ENCODE measurements at regions not wholly inside any gene's neighbourhood (a gene's known extent, or its start where the extent isn't known, plus 50 kb on each side); places are given as distances from the start of the nearest gene placed in this dataset.
"Not testable (repeated sequence)": the region's sequence is repeated elsewhere in the genome, so short reads cannot be mapped to it uniquely, and the experiment has no call there.

DNA sequence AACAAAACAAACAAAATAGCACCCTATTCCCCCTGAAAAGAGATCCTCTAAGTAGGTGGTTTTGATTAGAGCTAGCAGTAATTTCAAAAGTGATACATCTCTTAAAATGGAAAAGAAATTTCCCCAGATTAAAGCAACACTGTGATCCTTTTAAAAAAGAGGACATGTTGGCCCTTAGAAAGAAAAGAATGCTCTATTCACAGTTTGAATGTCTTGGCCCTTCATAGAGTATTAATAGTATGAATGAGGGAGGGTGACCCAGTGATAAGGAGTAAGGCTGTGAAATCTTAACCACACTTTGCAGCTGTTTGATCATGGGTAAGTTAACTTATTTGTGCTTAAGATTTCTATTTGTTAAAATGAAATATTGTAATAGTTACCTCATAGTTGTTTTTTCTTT is 467.7 kb upstream of the MEF2C start:
- DNase-seq, result no peak

GRCh38 chr5:89349246-89349980 is 466.4 kb upstream of the MEF2C start:
- DNase-seq, result no peak

DNA sequence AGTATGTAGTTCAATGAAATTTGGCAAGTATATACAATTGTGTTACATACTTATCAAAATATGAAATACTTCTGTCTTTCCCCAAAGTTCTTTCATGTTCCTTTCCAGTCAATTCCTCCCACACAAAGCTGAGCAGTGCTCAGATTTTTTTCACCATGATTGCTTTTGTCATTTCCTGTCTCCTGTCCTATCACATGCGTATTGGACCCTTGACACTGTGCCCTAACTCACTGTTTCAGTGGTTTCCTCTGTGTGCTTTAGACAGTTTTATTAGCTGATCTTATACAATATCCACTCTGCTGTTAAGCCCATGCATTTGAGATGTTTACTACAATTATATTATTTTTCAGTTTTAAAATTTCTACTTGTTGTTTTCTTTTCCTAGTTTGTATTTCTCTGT is 463.6 kb upstream of the MEF2C start:
- no peak for DNase-seq

GRCh38 chr5:89343666-89344065 is 460.7 kb upstream of the MEF2C start:
- DNase-seq, result no peak

GRCh38 chr5:89342106-89342876 is 459.3 kb upstream of the MEF2C start:
- DNase-seq, result no peak

DNA sequence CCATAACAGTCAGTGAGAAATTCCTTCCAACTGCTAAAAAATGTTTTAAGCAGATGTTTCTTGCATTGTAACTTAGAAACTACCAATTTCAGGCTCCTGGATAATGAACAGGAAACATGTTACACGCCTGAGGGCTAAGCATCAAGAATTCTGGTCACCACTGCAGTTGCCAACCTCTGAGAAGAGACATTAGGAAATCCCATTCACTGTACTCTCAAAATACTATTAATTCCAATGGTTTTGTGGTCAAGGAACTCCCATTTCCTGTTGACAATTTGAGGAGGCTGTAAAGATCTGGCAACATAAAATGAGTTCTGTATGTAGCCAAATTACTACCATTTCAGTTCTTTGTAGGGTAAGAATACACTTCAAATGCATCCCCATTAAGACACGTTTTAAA is 456.0 kb upstream of the MEF2C start:
- DNase-seq, result no peak

DNA sequence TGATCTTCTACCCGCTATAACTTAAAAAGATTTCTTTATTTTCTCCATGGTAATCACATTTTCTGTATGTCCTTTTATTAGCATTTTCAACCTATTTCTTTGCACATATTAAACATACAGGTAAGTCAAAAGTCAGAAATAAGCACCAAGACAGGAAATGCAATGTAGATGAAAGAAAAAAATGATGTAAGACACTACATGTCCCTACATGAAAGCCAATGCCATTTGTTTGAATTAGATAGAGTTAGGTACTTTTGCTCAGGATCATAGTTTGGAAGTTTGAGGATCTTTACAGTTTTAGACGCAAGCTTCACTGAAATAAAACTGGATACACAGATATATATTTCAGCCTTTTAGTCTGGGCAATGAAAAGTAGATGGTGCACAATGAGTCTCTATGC is 453.1 kb upstream of the MEF2C start:
- no peak for DNase-seq

- DNase-seq, result no peak
Observed at GRCh38 chr5:89330140-89330539, 447.2 kb upstream of the MEF2C start.

GRCh38 chr5:89327608-89328007 is 444.6 kb upstream of the MEF2C start:
- no peak for DNase-seq

- no peak for DNase-seq
Observed at GRCh38 chr5:89324990-89325389, 442.0 kb upstream of the MEF2C start.

GRCh38 chr5:89320421-89321277 is 437.7 kb upstream of the MEF2C start:
- no peak for DNase-seq

DNA sequence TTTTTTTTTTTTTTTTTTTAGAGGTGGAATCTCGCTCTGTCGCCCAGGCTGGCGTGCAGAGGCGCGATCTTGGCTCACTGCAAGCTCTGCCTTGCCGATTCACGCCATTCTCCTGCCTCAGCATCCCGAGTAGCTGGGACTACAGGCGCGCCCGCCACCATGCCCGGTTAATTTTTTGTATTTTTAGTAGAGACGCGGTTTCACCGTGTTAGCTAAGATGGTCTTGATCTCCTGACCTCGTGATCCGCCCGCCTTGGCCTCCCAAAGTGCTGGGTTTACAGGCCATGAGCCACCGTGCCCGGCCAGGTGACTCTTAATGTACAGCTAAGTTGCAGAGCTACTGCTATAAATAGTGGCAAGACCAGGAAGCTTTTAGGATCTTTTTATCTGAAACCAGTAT is 434.9 kb upstream of the MEF2C start:
- DNase-seq, result not testable (repeated sequence)

DNA sequence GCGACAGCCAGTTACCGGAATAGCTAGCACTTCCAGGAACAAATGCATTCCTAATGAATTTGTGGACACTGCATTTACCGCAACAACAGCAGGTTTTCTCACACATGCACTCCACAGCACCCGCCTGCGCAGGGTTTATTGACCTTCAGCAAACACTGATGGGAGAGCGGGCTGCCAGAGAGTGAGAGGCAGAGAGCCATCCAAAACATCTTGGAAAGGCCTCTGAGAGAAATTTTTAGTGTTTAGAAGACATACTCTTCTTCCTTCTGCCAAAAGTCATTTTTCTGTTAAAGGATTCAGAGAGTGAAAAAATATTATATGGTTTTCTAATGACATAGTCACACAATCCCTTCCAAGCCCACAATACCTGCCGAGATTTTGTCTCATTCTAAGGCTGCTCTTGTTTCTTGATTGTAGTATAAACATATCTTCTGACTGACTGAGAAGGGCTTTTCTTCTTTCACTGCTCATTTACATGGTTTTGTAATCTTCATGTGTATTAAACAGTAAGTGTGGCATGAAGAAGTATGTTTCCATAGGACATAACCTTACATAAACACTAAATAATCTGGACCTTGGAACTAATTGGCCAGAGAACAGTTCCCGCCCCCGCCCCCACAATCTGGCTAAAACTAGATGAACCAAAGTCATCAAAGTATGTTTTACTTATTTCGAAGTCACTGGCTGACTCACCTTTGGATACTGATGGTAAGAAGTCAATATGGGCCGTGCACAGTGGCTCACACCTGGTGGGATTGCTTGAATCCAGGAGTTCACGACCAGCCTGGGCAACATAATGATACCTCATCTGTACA is 432.5 kb upstream of the MEF2C start:
- DNase-seq, result no peak

- DNase-seq, result no peak
Observed at GRCh38 chr5:89313804-89314588, 431.0 kb upstream of the MEF2C start.

DNA sequence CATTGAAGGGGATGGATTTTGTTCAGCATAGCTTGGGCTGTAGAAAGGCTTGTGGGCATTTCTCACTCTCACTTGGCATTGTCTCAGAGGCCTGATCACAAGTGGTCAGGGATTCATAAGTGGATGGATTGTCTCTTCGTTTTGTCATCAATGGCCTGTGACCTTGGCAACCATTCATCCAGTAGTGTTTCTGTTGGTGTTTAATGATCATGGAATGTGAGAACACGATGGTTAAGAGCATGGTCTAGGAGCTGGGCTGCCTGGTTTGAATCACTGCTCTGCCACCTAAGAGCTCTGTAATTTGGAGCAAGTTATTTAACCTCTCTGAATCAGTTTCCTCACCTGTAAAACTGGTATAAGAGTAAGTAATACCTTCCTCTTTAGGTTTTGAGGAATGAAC is 430.1 kb upstream of the MEF2C start:
- DNase-seq, result no peak

- DNase-seq, result no peak
Observed at GRCh38 chr5:89309268-89309667, 426.3 kb upstream of the MEF2C start.

DNA sequence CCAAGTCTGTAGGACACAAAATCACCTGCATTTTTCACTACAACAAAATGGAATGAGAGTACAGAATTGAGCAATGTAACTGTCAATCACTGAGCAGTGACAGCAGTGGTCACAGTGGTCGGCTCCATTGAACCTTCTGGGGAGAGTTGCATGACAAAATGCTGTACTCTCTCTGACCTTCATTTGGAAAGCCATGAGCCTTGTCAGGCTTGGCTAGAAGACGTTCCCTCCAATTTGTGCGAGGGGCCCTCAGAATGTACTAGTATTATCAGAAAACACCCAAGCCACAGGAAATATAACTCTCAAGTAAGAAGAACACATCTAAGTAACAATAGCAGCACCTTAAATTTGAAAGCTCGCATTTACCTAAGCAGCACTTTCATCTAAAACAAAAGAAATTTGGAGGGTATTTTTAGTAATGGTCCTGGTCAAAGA is 425.6 kb upstream of the MEF2C start:
- DNase-seq, result no peak

DNA sequence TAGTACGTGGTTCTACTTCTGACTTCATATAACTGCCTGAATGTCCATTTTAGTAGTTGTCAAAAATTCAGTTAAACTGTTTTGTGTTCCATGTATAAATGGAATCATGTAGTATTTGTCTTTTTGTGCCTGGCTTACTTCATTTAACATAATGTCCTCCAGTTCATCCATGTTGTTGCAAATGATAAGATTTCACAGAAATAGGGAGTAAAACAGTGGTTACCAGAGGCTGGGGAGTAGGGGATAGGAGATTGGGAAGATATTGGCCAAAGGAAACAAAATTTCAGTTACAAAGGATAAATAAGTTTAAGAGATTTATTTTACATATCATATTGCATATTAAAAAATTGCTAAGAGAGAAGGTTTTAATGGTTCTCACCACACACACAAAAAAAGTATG is 425.0 kb upstream of the MEF2C start:
- DNase-seq, result no peak

- not testable (repeated sequence) for DNase-seq
Observed at GRCh38 chr5:89307141-89307540, 424.2 kb upstream of the MEF2C start.

- no peak for DNase-seq
Observed at GRCh38 chr5:89303033-89303480, 420.1 kb upstream of the MEF2C start.

All from renal pelvis (tissue), 1 donor.